ENCODE measurements at regions not wholly inside any gene's neighbourhood (a gene's known extent, or its start where the extent isn't known, plus 50 kb on each side); places are given as distances from the start of the nearest gene placed in this dataset.
"Not testable (repeated sequence)": the region's sequence is repeated elsewhere in the genome, so short reads cannot be mapped to it uniquely, and the experiment has no call there.

DNA sequence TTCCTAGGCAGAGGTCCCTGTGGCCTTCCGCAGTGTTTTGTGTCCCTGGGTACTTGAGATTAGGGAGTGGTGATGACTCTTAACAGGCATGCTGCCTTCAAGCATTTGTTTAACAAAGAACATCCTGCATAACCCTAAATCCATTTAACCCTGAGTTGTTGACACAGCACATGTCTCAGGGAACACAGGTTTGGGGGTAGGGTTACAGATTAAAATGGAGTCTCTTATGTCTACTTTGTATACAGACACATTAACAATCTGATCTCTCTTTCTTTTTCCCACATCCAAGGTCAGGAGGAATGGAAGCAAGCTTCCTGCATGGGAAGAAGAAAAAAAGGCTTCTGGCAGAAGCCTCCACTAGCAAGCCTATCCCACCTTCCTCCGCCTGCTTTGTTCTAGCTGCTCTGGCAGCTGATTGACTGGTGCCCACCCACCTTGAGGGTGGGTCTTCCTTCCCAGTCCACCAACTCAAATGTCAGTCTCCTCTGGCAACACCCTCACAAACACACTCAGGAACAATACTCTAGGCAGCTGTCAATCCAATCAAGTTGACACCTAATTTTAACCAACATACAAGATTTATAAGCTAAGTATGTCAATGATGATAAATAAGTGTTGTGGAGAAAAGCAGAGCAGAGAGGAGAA is 176.5 kb upstream of the CCZ1B start:
- H3K4me3 ChIP-seq: no peak overlapping the region

DNA sequence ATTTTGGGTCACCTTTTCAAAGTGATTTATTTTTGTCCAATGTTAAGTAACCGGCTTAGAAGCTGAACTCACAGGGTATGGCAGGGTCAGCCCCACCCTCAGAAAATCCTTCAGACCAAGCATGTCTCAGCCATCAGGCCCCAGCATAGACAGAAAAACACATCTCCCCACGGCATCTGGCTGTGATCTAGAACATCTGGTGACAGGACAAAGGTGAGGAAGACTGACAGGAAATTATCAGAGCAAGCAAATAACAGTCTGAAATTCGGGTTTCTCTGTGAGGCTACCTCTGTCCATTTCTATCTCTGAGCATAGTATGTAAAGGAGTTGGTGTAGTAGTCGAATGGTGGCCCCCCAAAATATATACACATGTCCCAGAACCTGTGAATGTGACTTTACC is 177.0 kb upstream of the C1GALT1 start:
- TF ChIP-seq, protein P1, sequence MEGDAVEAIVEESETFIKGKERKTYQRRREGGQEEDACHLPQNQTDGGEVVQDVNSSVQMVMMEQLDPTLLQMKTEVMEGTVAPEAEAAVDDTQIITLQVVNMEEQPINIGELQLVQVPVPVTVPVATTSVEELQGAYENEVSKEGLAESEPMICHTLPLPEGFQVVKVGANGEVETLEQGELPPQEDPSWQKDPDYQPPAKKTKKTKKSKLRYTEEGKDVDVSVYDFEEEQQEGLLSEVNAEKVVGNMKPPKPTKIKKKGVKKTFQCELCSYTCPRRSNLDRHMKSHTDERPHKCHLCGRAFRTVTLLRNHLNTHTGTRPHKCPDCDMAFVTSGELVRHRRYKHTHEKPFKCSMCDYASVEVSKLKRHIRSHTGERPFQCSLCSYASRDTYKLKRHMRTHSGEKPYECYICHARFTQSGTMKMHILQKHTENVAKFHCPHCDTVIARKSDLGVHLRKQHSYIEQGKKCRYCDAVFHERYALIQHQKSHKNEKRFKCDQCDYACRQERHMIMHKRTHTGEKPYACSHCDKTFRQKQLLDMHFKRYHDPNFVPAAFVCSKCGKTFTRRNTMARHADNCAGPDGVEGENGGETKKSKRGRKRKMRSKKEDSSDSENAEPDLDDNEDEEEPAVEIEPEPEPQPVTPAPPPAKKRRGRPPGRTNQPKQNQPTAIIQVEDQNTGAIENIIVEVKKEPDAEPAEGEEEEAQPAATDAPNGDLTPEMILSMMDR (IDR thresholded peaks at IDR 0.05 in 8 of 11, conservative IDR thresholded peaks at IDR 0.05 in 3 of 11): no peak
- no peak for TF ChIP-seq POLR2A (IDR thresholded peaks at IDR 0.05)
- no peak for TF ChIP-seq POLR2AphosphoS5 (IDR thresholded peaks at IDR 0.05)
- no peak overlapping the region for H3K27ac ChIP-seq
- no peaks in the 10 kb centered on the region for H3K4me1 ChIP-seq
- no peak overlapping the region for H3K4me3 ChIP-seq
- WGBS, 5 donors: 60 to 71% (median 62%) methylated on average over 4 of the region's 4 CpGs
- peaks cover 0 to 18% (median 0%) of the 10 kb centered on the region in 7 donors for H3K27me3 ChIP-seq (replicated peaks in 1 of 7)
- peaks cover 0 to 6% (median under 1%) of the 10 kb centered on the region in 8 donors for H3K9me3 ChIP-seq
- DNase-seq: no peak
- no peaks in the 10 kb centered on the region for H3K36me3 ChIP-seq
- intact Hi-C loops (cut with DNase I; ENCODE audit: low total_unique reads): no loop called here

More for the DNA sequence above, 176.5 kb upstream of the CCZ1B start:
- no peak for TF ChIP-seq POLR2AphosphoS5 (IDR thresholded peaks at IDR 0.05)
- no peak for TF ChIP-seq POLR2A (IDR thresholded peaks at IDR 0.05)
- TF ChIP-seq, protein P1 (IDR thresholded peaks at IDR 0.05 in 8 of 11, conservative IDR thresholded peaks at IDR 0.05 in 3 of 11): no peak
- Histone ChIP-seq H3K4me1 (no peaks in the 10 kb centered on the region), H3K27me3 (replicated peaks in 1 of 7) (peaks cover 0 to 21% (median 0%) of the 10 kb centered on the region in 7 donors), H3K27ac (no peak overlapping the region), H3K9me3 (peaks cover 0 to 23% (median 14%) of the 10 kb centered on the region in 8 donors), H3K36me3 (no peaks in the 10 kb centered on the region)
- no peak for DNase-seq
- intact Hi-C loops (cut with DNase I; ENCODE audit: low total_unique reads): no loop called here
- WGBS, 5 donors: 74 to 83% (median 79%) methylated on average over 2 of the region's 2 CpGs

DNA sequence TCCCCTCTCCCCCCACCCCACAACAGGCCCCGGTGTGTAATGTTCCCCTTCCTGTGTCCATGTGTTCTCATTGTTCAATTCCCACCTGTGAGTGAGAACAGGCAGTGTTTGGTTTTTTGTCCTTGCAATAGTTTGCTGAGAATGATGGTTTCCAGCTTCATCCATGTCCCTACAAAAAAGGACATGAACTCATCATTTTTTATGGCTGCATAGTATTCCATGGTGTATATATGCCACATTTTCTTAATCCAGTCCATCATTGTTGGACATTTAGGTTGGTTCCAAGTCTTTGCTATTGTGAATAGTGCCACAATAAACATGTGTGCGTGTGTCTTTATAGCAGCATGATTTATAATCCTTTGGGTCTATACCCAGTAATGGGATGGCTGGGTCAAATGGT is 176.4 kb upstream of the C1GALT1 start:
- H3K27me3 ChIP-seq (replicated peaks in 1 of 7): peaks cover 0 to 14% (median 0%) of the 10 kb centered on the region in 7 donors
- intact Hi-C loops (cut with DNase I; ENCODE audit: low total_unique reads); H3K4me3 ChIP-seq; H3K27ac ChIP-seq; H3K36me3 ChIP-seq; DNase-seq; H3K9me3 ChIP-seq; H3K4me1 ChIP-seq: not testable (repeated sequence)
- WGBS, 5 donors: 88 to 94% (median 94%) methylated on average over 1 to 2 of the region's 2 CpGs

DNA sequence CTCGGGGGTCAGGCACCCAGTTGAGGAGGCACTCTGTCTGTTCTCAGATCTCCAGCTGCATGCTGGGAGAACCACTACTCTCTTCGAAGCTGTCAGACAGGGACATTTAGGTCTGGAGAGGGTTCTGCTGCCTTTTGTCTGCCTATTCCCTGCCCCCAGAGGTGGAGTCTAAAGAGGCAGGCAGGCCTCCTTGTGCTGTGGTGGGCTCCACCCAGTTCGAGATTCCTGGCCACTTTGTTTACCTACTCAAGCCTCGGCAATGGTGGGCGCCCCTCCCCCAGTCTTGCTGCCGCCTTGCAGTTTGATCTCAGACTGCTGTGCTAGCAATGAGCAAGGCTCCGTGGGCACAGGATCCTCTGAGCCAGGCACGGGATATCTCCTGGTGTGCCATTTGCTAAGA is 171.1 kb upstream of the C1GALT1 start:
- peaks cover 0 to 37% (median 0%) of the 10 kb centered on the region in 7 donors for H3K27me3 ChIP-seq (replicated peaks in 1 of 7)
- H3K4me3 ChIP-seq; H3K4me1 ChIP-seq; H3K27ac ChIP-seq; DNase-seq; H3K9me3 ChIP-seq; intact Hi-C loops (cut with DNase I; ENCODE audit: low total_unique reads); H3K36me3 ChIP-seq: not testable (repeated sequence)
- 76 to 81% (median 78%) methylated on average over 5 to 8 of the region's 8 CpGs for WGBS, 5 donors

DNA sequence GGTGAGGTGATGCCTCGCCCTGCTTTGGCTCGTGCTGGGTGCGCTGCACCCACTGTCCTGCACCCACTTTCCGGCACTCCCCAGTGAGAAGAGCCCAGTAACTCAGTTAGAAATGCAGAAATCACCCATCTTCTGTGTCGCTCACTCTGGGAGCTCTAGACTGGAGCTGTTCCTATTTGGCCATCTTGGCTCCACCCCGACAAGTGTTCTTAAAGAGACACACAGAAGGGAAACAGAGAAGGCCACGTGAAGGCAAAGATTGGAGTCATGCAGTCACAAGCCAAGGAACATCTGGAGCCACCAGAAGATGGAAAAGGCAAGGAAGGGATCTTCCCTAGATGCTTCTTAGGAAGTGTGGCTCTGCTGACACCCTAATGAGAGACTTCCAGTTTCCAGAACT is 170.6 kb upstream of the C1GALT1 start:
- H3K4me3 ChIP-seq; H3K27ac ChIP-seq; H3K36me3 ChIP-seq; DNase-seq; intact Hi-C loops (cut with DNase I; ENCODE audit: low total_unique reads); H3K4me1 ChIP-seq; H3K9me3 ChIP-seq: not testable (repeated sequence)
- WGBS, 5 donors: 79 to 87% (median 82%) methylated on average over 7 of the region's 7 CpGs
- peaks cover 0 to 37% (median 0%) of the 10 kb centered on the region in 7 donors for H3K27me3 ChIP-seq (replicated peaks in 1 of 7)
